ENCODE measurements at regions not wholly inside any gene's neighbourhood (a gene's known extent, or its start where the extent isn't known, plus 50 kb on each side); places are given as distances from the start of the nearest gene placed in this dataset.

GRCh38 chr1:62951428-62951827 is 167.5 kb downstream of the ATG4C start:
- no peaks in the 10 kb centered on the region for H3K9me3 ChIP-seq (replicated peaks in 1 of 2; ENCODE audit: control insufficient read depth in 1 of 2, insufficient read depth in 1 of 2, low read length in 2 of 2)
- no peaks in the 10 kb centered on the region for H3K4me1 Mint-ChIP-seq
- no peak overlapping the region for H3K4me2 ChIP-seq (replicated peaks; ENCODE audit: extremely low read depth, low read length, poor library complexity, severe bottlenecking)
- H3K4me1 ChIP-seq (ENCODE audit: control insufficient read depth in 1 of 2, insufficient read depth in 2 of 2, low read length in 2 of 2): no peaks in the 10 kb centered on the region
- no peak overlapping the region for H3K4me3 ChIP-seq (replicated peaks in 1 of 3; ENCODE audit: low read depth in 2 of 3, low read length in 3 of 3)
- H2AFZ ChIP-seq (ENCODE audit: insufficient read depth, low read depth, low read length, poor library complexity, severe bottlenecking): no peak overlapping the region
- H3K36me3 Mint-ChIP-seq: no peaks in the 10 kb centered on the region
- H3K9ac ChIP-seq (ENCODE audit: insufficient read depth, low read length, poor library complexity, severe bottlenecking): no peak overlapping the region
- no peaks in the 10 kb centered on the region for H3K36me3 ChIP-seq (replicated peaks in 1 of 2; ENCODE audit: control insufficient read depth in 1 of 2, insufficient read depth in 2 of 2, low read length in 2 of 2)
- no peak overlapping the region for H3K27ac Mint-ChIP-seq
- no peaks in the 10 kb centered on the region for H3K79me2 ChIP-seq (ENCODE audit: insufficient read depth, low read length)
- DNase-seq: no peak
- H3K9me3 Mint-ChIP-seq: peaks cover 0 to 3% (median 0%) of the 10 kb centered on the region in 7 donors
- 91% methylated on average over 1 of the region's 3 CpGs for WGBS (ENCODE audit: insufficient coverage)
- no peak overlapping the region for H3K4me3 Mint-ChIP-seq
- H3K27me3 Mint-ChIP-seq (ENCODE audit: low read depth in 3 of 3): peaks cover 3 to 13% (median 5%) of the 10 kb centered on the region in 3 donors
- no peaks in the 10 kb centered on the region for H4K20me1 ChIP-seq (ENCODE audit: insufficient read depth, low read length)
- H3K27ac ChIP-seq (ENCODE audit: low read depth in 1 of 2, low read length in 2 of 2): no peak overlapping the region
- no peak for TF ChIP-seq CTCF (IDR thresholded peaks at IDR 0.05)
- intact Hi-C loops (cut with micrococcal nuclease): no loop called here
- H3K27me3 ChIP-seq (ENCODE audit: control insufficient read depth in 2 of 2, insufficient read depth in 2 of 2, low read length in 2 of 2): peaks cover 6 to 9% of the 10 kb centered on the region in 2 donors

- no peak overlapping the region for H3K27ac ChIP-seq (ENCODE audit: low read depth in 1 of 2, low read length in 2 of 2)
- peaks cover 6 to 9% of the 10 kb centered on the region in 2 donors for H3K27me3 ChIP-seq (ENCODE audit: control insufficient read depth in 2 of 2, insufficient read depth in 2 of 2, low read length in 2 of 2)
- H3K36me3 ChIP-seq (replicated peaks in 1 of 2; ENCODE audit: control insufficient read depth in 1 of 2, insufficient read depth in 2 of 2, low read length in 2 of 2): no peaks in the 10 kb centered on the region
- peaks cover 0 to 3% (median 0%) of the 10 kb centered on the region in 7 donors for H3K9me3 Mint-ChIP-seq
- DNase-seq: no peak
- intact Hi-C loops (cut with micrococcal nuclease): no loop called here
- no peak overlapping the region for H3K9ac ChIP-seq (ENCODE audit: insufficient read depth, low read length, poor library complexity, severe bottlenecking)
- no peaks in the 10 kb centered on the region for H3K79me2 ChIP-seq (ENCODE audit: insufficient read depth, low read length)
- WGBS (ENCODE audit: insufficient coverage): no CpG with 5 or more reads among the region's 1 CpG
- H2AFZ ChIP-seq (ENCODE audit: insufficient read depth, low read depth, low read length, poor library complexity, severe bottlenecking): no peak overlapping the region
- H3K4me2 ChIP-seq (replicated peaks; ENCODE audit: extremely low read depth, low read length, poor library complexity, severe bottlenecking): no peak overlapping the region
- H3K9me3 ChIP-seq (replicated peaks in 1 of 2; ENCODE audit: control insufficient read depth in 1 of 2, insufficient read depth in 1 of 2, low read length in 2 of 2): no peaks in the 10 kb centered on the region
- no peak overlapping the region for H3K27ac Mint-ChIP-seq
- TF ChIP-seq CTCF (IDR thresholded peaks at IDR 0.05): no peak
- no peaks in the 10 kb centered on the region for H4K20me1 ChIP-seq (ENCODE audit: insufficient read depth, low read length)
- H3K4me1 Mint-ChIP-seq: no peaks in the 10 kb centered on the region
- H3K4me1 ChIP-seq (ENCODE audit: control insufficient read depth in 1 of 2, insufficient read depth in 2 of 2, low read length in 2 of 2): no peaks in the 10 kb centered on the region
- no peaks in the 10 kb centered on the region for H3K36me3 Mint-ChIP-seq
- no peak overlapping the region for H3K4me3 ChIP-seq (replicated peaks in 1 of 3; ENCODE audit: low read depth in 2 of 3, low read length in 3 of 3)
- H3K4me3 Mint-ChIP-seq: no peak overlapping the region
- peaks cover 3 to 13% (median 8%) of the 10 kb centered on the region in 3 donors for H3K27me3 Mint-ChIP-seq (ENCODE audit: low read depth in 3 of 3)
Observed at GRCh38 chr1:62952596-62952995, 168.7 kb downstream of the ATG4C start.

Measured in CD14-positive monocyte (primary cell).